Activated T-cell treated with anti-CD3 and anti-CD28 coated beads, Interleukin-2, amount 50 U/mL, for 4 hours (primary cell): ENCODE measurements at regions not wholly inside any gene's neighbourhood (a gene's known extent, or its start where the extent isn't known, plus 50 kb on each side); places are given as distances from the start of the nearest gene placed in this dataset.

ENCODE experiments used
- ATAC-seq, 2 donors: fragments of 200-7000 bp; cut with Tn5 transposase; one replicate each; pipeline ENCODE4 v1.10.0; 2021
- DNase-seq: peaks from one replicate; pipeline ENCODE4 v3.0.0-alpha.2; 2020
- H3K27me3 Mint-ChIP-seq: one replicate; pipeline ENCODE4 v1.8.0; 2021; ENCODE audit warnings: low read depth, mixed read lengths
- H3K36me3 Mint-ChIP-seq: one replicate; pipeline ENCODE4 v1.8.0; 2022; ENCODE audit warnings: mixed read lengths; ENCODE audit not compliant: insufficient read depth
- H3K4me1 Mint-ChIP-seq: one replicate; pipeline ENCODE4 v1.8.0; 2021; ENCODE audit warnings: low read depth, mixed read lengths
- H3K4me3 Mint-ChIP-seq: one replicate; pipeline ENCODE4 v1.8.0; 2021; ENCODE audit warnings: mild to moderate bottlenecking, moderate library complexity, mixed read lengths
- H3K9me3 Mint-ChIP-seq: one replicate; pipeline ENCODE4 v1.8.0; 2021; ENCODE audit warnings: mixed read lengths

- H3K9me3 Mint-ChIP-seq = peaks cover 7% of the 10 kb centered on the region
- ATAC-seq (no peak), DNase-seq (no peak)
- H3K36me3 Mint-ChIP-seq = no peaks in the 10 kb centered on the region
- no peaks in the 10 kb centered on the region for H3K27me3 Mint-ChIP-seq
- H3K4me3 Mint-ChIP-seq = no peak overlapping the region
- H3K4me1 Mint-ChIP-seq = peaks cover 84% of the 10 kb centered on the region
These were observed 118.9 kb downstream of the TOMM20 start for GRCh38 chr1:235009561-235010306.

- H3K36me3 Mint-ChIP-seq = no peaks in the 10 kb centered on the region
- no peaks in the 10 kb centered on the region for H3K27me3 Mint-ChIP-seq
- ATAC-seq (no peak), DNase-seq (no peak)
- peaks cover 5% of the 10 kb centered on the region for H3K9me3 Mint-ChIP-seq
- no peak overlapping the region for H3K4me3 Mint-ChIP-seq
- peaks cover 81% of the 10 kb centered on the region for H3K4me1 Mint-ChIP-seq
These were observed 119.6 kb downstream of the TOMM20 start for GRCh38 chr1:235009074-235009473.

- ATAC-seq = no peak
- H3K4me1 Mint-ChIP-seq = peaks cover 80% of the 10 kb centered on the region
- H3K9me3 Mint-ChIP-seq = peaks cover 5% of the 10 kb centered on the region
- no peak for DNase-seq
- H3K4me3 Mint-ChIP-seq = no peak overlapping the region
- H3K27me3 Mint-ChIP-seq = no peaks in the 10 kb centered on the region
- no peaks in the 10 kb centered on the region for H3K36me3 Mint-ChIP-seq
These were observed 120.4 kb downstream of the TOMM20 start for GRCh38 chr1:235008239-235008638.

GRCh38 chr1:235006816-235007215 lies 121.8 kb downstream of the TOMM20 start:
- ATAC-seq (no peak), DNase-seq (no peak)
- Mint-ChIP-seq H3K4me1 (peaks cover 68% of the 10 kb centered on the region), H3K36me3 (no peaks in the 10 kb centered on the region), H3K4me3 (no peak overlapping the region), H3K27me3 (no peaks in the 10 kb centered on the region), H3K9me3 (peaks cover 5% of the 10 kb centered on the region)

GRCh38 chr1:235006132-235006721 lies 122.4 kb downstream of the TOMM20 start:
- Mint-ChIP-seq H3K4me1 (peaks cover 62% of the 10 kb centered on the region), H3K36me3 (no peaks in the 10 kb centered on the region), H3K9me3 (peaks cover 5% of the 10 kb centered on the region), H3K4me3 (no peak overlapping the region), H3K27me3 (no peaks in the 10 kb centered on the region)
- DNase-seq (no peak), ATAC-seq (peak; percentile 42 to 44)

GRCh38 chr1:235004840-235005391 lies 123.7 kb downstream of the TOMM20 start:
- Mint-ChIP-seq H3K27me3 (no peaks in the 10 kb centered on the region), H3K4me1 (peaks cover 50% of the 10 kb centered on the region), H3K4me3 (no peak overlapping the region), H3K9me3 (no peaks in the 10 kb centered on the region), H3K36me3 (no peaks in the 10 kb centered on the region)
- ATAC-seq = no peak
- DNase-seq = no peak

- Mint-ChIP-seq H3K4me3 (no peak overlapping the region), H3K27me3 (no peaks in the 10 kb centered on the region), H3K9me3 (no peaks in the 10 kb centered on the region), H3K4me1 (peaks cover 44% of the 10 kb centered on the region), H3K36me3 (no peaks in the 10 kb centered on the region)
- DNase-seq (no peak), ATAC-seq (no peak)
These were observed 124.4 kb downstream of the TOMM20 start for GRCh38 chr1:235004276-235004675.

GRCh38 chr1:235002706-235003300 lies 125.8 kb downstream of the TOMM20 start:
- H3K36me3 Mint-ChIP-seq = no peaks in the 10 kb centered on the region

GRCh38 chr1:234999513-234999940 lies 129.1 kb downstream of the TOMM20 start:
- no peaks in the 10 kb centered on the region for H3K36me3 Mint-ChIP-seq
- no peak for DNase-seq
- peaks cover 8% of the 10 kb centered on the region for H3K4me1 Mint-ChIP-seq
- ATAC-seq = no peak
- H3K9me3 Mint-ChIP-seq = no peaks in the 10 kb centered on the region
- no peaks in the 10 kb centered on the region for H3K27me3 Mint-ChIP-seq
- H3K4me3 Mint-ChIP-seq = no peak overlapping the region

More at GRCh38 chr1:235002706-235003300, 125.8 kb downstream of the TOMM20 start:
- Mint-ChIP-seq H3K4me1 (peaks cover 30% of the 10 kb centered on the region), H3K4me3 (no peak overlapping the region), H3K27me3 (no peaks in the 10 kb centered on the region), H3K9me3 (no peaks in the 10 kb centered on the region)
- no peak for DNase-seq
- no peak for ATAC-seq

GRCh38 chr1:234997896-234998741 lies 130.5 kb downstream of the TOMM20 start:
- Mint-ChIP-seq H3K4me3 (no peak overlapping the region), H3K4me1 (peaks cover 2% of the 10 kb centered on the region), H3K27me3 (no peaks in the 10 kb centered on the region), H3K9me3 (no peaks in the 10 kb centered on the region), H3K36me3 (no peaks in the 10 kb centered on the region)
- DNase-seq (no peak), ATAC-seq (no peak)

GRCh38 chr1:234997201-234997895 lies 131.3 kb downstream of the TOMM20 start:
- ATAC-seq (no peak), DNase-seq (no peak)
- Mint-ChIP-seq H3K4me3 (no peak overlapping the region), H3K36me3 (no peaks in the 10 kb centered on the region), H3K27me3 (no peaks in the 10 kb centered on the region), H3K9me3 (no peaks in the 10 kb centered on the region), H3K4me1 (no peaks in the 10 kb centered on the region)

GRCh38 chr1:234996245-234996757 lies 132.3 kb downstream of the TOMM20 start:
- H3K27me3 Mint-ChIP-seq = no peaks in the 10 kb centered on the region
- H3K4me3 Mint-ChIP-seq = no peak overlapping the region
- H3K4me1 Mint-ChIP-seq = peaks cover under 1% of the 10 kb centered on the region
- ATAC-seq = no peak
- H3K9me3 Mint-ChIP-seq = no peaks in the 10 kb centered on the region
- no peaks in the 10 kb centered on the region for H3K36me3 Mint-ChIP-seq
- DNase-seq = no peak

- Mint-ChIP-seq H3K27me3 (no peaks in the 10 kb centered on the region), H3K9me3 (no peaks in the 10 kb centered on the region), H3K36me3 (no peaks in the 10 kb centered on the region), H3K4me1 (peaks cover 11% of the 10 kb centered on the region), H3K4me3 (no peak overlapping the region)
- DNase-seq = no peak
- ATAC-seq = no peak
These were observed 134.0 kb downstream of the TOMM20 start for GRCh38 chr1:234994436-234995295.
